EH (cell line): ENCODE measurements at regions not wholly inside any gene's neighbourhood (a gene's known extent, or its start where the extent isn't known, plus 50 kb on each side); places are given as distances from the start of the nearest gene placed in this dataset.

ENCODE experiments used
- DNase-seq: peaks from one replicate; pipeline ENCODE4 v3.0.0-alpha.2; 2015; ENCODE audit warnings: low read depth

DNA sequence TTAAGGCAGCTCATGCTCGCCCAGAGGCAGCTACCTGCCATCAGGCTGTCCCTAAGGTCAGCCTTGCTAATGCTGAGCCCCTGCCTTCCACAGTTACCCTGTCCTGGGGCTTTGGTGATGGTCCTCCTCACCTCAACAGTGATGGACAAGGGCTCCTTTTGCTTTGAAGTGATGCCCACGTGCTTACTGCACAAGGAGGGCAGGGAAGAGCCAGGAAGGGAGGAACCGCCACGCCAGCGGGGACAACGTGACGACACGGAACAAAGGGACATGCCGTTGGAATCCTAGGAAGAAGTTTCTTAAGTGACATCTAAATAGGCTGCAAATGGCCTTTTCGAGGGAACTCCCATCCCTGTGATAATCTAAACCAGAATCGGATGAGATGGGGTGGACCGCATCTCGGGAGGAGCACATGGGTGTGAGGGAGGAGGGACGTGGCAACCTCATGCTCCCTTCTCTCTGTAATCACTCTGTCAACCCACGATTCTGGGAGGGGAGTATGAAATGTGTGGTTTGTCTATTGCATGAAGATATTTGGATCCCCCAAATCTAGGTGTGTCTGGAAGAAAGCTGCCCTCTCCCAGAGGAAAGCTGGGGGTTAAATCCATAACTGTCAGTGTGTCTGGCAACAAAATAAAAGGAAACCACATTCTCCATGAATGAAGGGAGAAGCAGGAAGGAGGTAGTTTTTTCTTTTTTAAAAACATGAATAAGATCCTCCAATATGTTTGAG is 110.9 kb upstream of the IRF2BP2 start:
- DNase-seq, result no peak

GRCh38 chr1:234719454-234720251 is 109.7 kb upstream of the IRF2BP2 start:
- no peak for DNase-seq

DNA sequence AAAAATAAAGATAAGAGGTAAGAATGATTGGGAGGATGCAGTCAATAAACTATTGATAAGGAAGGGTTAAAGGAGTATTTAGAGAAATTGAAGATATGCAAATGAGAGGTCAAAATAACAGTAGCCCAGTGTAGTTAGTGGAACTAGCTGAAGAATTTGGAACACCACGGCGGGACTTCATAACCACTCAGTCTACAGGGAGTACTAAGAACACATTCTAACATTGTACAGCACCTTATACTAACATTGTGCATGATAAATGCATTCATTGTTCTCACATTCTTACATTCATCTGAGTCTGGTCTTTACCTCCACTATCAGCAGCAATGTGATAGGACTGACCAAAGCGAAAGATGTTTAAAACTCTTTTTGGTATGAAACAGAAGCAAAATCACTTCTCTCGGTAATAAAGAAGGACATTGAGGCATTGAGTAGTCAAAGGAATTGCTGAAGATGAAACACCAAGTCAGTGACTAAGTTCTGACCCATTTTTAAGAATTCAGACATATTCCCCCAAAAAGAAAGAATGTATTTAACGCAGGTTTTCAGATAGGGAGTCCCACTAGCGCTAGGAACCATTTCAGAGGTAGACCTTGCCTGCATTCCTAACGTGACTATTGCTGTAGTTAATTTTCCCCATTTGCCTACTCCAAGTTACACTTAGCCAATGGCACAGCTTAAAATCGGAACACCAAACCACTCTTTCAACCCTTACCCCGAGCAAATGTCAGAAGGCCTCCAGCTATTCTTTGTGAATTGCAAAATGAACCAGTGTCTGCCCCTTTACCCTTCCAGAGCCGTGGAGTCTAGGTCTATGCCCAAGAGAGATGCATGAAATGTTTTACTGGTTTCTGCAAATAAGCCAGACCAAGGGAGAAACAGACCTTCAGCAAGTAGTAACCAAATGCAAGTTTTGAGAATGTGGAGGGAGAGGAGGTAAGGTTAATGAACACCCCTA is 108.8 kb upstream of the IRF2BP2 start:
- no peak for DNase-seq

DNA sequence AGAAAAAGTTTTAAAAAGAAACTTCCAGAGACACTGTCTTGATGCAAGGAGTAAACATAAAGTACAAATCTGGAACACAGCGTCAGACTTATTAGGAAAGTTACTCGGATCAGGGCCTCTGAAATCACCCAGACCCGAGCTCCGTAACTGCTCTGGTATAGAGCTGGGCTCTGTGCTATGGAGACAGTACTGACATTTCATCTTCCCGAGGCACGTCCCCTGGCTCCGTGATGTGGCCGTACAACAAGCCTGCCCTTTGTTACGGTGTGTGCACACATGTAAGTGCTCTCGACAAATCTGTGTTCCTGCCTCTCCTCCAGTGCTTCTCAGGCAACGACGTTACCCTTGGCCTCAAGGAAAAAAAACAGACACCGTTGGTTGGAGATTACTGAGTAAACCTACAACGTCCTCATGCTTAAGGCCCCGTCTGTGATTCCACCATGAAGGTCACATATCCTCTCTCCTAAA is 107.0 kb upstream of the IRF2BP2 start:
- no peak for DNase-seq

DNA sequence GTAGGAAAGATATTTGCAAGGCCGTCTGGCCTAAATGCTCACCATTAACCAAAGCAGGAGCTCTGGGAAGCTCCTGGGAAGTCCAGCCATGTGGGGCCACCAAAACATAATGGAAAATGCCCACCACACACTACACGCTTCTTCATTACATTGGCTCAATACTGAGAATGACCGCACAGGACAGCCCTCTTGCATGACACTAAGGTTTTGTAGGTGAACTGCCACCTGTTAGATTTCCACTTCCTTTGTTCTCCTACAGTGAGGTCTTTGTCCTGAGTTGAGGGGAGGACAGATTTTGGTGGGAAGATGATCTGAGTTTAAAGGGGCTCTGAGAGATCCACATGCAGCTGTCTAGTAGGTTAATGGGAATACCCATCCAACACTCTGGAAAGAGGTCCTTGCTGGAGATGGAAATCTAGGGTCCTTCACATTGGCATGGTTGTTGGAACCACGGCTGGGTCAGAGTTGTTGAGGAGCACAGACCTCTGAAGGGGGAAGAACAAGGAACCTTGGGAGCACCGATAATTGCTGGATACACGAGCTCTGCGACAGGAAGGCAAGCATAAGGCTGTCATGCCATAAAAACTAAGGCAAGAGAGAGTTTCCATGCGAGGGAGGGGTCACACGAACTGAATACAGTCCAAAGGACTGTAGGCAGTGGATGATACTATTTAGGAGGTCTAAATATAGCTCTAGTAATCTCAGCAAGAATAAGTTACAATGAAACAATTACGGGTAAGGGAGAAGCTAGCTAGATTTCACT is 105.5 kb upstream of the IRF2BP2 start:
- DNase-seq, result no peak

DNA sequence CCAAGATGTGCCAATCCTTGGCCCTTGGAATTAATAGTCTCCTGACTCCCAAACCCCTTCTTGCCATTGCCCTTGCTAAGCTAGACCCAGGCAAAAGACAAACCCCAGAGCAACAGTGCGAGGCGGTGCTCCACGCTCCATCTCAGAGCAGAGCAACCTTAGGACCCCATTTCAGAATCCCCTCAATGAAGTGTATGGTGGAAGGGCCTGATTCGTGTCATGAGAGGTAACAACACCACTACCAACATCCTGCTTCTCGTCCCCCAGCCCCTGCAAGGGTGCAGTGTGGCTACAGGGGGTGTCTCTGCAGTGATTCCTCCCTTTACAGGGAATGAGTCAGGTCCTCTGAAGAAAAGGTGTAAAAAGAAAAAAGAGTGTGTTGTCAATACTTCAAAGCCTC is 103.9 kb upstream of the IRF2BP2 start:
- no peak for DNase-seq

DNA sequence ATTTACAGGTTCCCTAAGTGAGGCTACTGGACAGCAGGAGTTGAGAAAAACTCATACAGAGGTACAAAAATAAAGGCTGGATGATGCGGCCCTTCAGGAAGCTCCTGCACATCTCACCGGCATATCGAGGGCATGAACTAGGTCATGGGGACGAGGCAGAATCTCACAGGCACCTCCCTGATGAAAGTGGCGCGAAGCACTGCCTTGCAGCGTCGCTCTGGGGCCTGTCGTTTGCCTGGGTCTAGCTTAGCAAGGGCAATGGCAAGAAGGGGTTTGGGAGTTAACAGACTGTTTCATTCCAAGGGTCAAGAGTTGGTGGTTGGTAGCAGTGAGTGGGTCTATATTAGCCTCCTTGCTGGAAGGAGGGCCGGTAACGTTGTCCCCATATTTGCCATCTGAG is 103.5 kb upstream of the IRF2BP2 start:
- DNase-seq, result no peak

DNA sequence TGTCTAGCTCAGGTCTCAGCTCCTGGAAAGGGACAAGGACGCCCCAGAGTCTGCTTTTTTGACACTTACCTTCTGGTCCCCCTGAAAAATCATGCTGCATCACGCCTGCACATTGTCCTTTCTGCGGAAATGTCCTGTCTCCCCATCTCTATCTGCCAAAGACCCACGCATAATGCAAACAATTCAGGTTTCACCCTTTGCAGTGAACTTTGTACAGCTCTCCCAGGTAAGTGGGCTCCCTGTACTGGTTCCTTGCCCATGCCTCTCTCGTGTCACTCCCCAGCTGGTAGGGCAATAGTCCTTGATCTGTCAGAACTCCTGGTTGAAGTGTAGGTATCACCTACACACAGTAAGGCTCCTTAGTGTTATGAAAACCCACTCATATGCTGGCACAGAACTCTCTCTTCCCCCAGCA is 102.9 kb upstream of the IRF2BP2 start:
- no peak for DNase-seq

- DNase-seq, result peak; percentile 64
Measured at GRCh38 chr1:234710936-234711724, 101.2 kb upstream of the IRF2BP2 start.

- DNase-seq, result no peak
Measured at GRCh38 chr1:234710381-234710780, 100.4 kb upstream of the IRF2BP2 start.

- no peak for DNase-seq
Measured at GRCh38 chr1:234709473-234710228, 99.7 kb upstream of the IRF2BP2 start.

- peak; percentile 40 for DNase-seq
Measured at GRCh38 chr1:234708700-234709395, 98.9 kb upstream of the IRF2BP2 start.

- DNase-seq, result peak; percentile 59
Measured at GRCh38 chr1:234707641-234708040, 97.7 kb upstream of the IRF2BP2 start.

DNA sequence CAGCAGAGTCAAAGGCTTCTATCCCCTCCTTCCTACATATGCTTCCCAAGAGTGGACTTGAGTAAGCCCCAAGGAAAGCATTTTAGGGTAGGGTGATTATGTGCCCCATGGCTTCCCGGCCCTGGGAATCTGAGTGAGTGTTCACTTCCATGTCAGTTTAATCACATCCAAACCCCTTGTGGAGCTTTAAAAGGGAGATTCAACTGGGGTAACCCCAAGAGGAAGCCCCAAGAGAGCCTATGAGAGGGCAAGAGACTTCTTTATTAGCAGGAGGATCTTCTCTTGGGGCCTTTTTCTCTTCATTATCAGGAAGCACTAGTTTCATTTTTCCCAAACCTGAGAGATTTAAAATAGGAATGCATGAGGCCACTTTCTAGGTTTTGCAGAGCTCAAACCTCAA is 97.0 kb upstream of the IRF2BP2 start:
- DNase-seq, result no peak

GRCh38 chr1:234706199-234706598 is 96.2 kb upstream of the IRF2BP2 start:
- DNase-seq, result no peak

- DNase-seq, result no peak
Measured at GRCh38 chr1:234705615-234706014, 95.6 kb upstream of the IRF2BP2 start.

- DNase-seq, result no peak
Measured at GRCh38 chr1:234704106-234704887, 94.3 kb upstream of the IRF2BP2 start.

DNA sequence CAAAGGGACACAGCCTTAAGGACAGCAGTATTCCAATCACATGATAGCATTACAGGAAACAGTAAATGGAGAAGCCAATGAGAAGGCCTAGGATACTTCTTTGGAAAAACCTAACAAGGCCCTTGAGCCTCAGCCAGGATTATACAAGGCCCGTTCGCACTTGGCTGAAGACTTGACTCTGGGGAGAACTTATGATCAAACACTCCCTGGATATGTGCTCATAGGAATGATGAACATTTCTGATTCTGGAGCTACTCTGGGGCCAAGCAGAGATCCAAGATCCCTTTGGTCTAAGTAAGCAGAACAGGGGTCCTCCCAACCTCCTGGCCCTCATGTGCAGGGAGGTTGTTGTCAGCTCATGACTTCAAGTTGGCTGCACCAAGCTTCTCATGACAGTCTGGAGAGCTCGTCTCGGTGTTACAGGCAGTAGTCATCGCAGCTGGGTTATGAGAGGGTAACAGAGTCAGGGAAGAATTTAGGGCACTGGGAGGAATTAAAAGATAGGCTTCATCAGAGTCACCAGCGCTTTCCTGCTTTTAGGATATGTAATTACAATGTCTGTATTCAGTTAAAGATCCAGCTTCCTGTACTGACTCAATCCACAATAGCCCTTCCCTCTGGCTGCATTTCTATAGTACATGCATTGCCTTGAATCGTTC is 92.5 kb upstream of the IRF2BP2 start:
- DNase-seq, result no peak
